HG03060 (cell line): ENCODE measurements at regions not wholly inside any gene's neighbourhood (a gene's known extent, or its start where the extent isn't known, plus 50 kb on each side); places are given as distances from the start of the nearest gene placed in this dataset.
"Not testable (repeated sequence)": the region's sequence is repeated elsewhere in the genome, so short reads cannot be mapped to it uniquely, and the experiment has no call there.

Source experiments
- ATAC-seq: cut with Tn5 transposase; IDR thresholded peaks from one replicate; pipeline ENCODE4 v1.9.1; 2021; ENCODE audit warnings: low read depth, moderate number of reproducible peaks; ENCODE audit not compliant: unreplicated experiment

DNA sequence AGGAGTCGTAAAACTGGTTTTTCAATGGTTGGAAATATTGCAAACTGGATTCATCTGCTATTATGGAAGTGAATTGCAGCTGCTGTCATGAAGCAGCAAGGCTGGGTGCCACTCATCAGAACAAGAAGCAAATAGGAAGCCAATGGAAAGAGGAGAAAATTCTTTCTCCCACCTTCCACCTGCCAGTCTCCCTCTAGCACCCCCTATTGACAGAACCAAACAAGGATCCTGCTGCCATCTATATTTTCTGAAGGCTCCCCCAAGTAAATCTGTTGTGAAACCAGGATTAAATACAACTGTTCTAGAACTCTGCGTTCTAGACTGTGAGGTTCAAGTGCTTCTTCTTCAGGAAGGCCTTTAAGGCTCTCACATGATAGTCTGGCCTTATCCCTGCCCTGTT is 286.6 kb downstream of the AACS start:
- no peak for ATAC-seq

GRCh38 chr12:125353002-125353401 is 287.8 kb downstream of the AACS start:
- ATAC-seq: not testable (repeated sequence)

DNA sequence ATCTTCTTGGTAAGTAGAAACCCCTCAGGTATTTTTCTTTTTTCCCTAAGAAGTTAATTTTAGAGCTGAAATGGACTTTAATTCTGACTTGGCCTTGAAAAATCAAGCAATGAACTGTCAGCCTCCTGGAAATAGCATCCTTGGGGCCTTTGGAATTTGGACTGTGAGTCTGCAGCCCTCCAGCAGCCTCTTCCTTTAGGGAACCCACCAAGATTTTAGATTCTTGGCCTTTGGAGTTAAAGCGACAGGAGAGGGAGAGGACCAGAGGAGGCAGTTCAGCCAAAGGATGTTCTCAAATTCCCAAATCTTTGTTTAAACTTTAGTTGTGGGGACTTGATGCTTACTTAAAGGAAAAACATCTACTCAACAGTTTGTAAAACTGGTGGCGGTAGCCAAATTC is 288.6 kb downstream of the AACS start:
- ATAC-seq: no peak

DNA sequence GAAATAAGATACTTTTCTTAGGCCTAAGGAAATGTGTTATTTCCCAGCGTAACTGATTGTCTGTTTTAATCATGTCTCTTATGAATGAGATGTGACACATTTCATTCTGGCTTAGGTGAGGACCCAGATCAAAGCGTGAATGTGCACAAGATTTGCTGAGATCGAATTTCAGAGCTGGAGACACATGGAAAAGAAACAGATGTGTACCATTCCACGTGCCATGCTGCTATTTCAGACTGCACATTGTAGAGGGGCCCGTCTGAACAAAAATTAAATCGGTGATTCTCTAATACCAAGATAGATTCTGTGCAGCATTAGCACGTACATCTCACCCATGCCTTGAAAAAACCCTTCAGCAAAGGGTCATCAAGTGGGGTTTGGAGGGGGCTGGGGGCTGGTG is 290.4 kb downstream of the AACS start:
- ATAC-seq: no peak

DNA sequence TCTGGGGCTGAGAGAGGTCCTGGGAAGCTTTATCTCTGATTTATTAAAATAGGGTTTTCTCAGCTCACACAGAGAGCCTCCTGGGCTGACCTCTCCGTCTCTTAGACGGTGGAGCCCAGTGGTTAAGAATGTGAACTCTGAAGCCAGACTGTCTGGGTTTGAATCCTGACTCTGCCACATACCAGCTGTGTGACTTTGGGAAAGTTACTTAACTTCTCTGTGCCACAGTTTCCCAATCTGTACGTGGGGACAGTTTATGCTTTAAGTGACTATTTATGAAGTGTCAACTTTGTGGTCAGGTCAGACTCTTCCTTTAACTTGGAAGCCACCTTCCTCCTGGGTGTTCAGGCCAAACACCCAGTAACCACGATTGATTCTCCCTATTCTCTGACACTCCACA is 290.9 kb downstream of the AACS start:
- no peak for ATAC-seq

DNA sequence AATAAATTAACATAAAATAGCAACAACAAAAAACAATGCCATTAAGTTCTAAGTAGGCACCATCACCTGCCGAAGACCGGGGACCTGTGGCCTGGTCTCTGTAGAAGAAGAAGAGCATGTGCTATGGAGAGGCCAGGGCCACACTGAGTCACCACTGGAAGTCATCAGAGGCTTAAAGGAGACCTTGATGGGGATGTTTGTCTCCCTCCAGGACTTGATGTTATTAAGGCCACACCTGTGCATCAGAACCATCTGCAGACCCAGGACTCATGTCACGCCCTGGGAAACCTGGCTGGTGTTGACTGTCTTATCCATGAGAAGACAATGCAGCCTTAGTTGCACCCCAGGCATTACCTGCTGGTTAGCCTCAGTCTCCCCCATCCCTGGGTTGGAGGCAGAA is 292.3 kb downstream of the AACS start:
- ATAC-seq: no peak

DNA sequence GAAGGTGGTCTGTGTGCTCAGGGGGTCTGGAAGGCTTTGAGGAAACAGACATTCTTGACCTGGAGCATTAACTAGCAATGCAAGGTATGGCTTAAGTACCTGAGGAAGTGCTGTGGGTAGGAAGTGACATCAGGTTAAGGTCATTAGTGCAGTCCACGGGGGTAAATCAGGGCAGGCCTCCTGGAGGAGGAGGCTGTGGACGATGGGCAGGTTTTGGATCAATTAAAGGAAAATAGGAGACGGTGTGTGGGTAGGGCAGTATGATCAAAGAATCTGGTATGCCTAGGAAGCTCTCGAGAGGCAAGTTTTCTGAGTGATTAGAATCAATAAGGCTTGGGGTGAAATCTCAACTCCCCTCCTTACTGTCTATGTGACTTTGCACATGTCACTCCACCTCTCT is 295.3 kb downstream of the AACS start:
- ATAC-seq: no peak

DNA sequence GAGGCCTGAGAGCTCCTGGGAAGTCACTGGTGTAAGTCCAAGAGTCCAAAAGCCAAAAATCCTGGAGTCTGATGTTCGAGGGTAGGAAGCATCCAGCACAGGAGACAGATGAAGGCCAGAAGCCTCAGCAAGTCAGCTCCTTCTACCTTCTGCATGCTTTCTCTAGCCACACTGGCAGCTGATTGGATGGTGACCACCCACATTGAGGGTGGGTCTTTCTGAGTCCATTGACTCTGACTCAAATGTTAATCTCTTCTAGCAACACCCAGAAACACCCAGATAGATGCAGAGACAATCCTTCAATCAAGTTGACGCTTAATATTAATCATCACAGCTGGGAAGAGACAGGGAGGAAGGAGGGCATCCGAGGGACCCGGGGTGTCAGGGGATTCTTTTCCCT is 305.8 kb downstream of the AACS start:
- no peak for ATAC-seq

- ATAC-seq: no peak
Measured at GRCh38 chr12:125372085-125372484, 306.9 kb downstream of the AACS start.

DNA sequence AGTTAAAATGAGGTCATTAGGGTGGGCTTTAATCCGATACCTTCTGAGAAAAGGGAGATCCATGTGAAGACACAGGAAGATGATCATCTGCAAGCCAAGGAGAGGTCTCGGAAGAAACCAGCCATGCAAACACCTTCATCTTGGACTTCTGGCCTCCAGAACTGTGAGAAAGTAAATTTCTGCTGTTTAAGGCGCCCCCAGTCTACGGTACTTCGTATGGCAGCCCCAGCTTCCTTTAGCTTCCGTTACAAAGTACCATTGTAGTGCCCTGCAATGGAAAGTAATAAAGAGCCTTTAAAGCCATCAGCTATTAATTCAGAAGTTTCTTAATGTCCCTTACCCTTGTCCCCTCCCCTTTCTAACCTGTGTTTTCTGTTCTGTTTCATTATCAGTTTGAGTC is 308.1 kb downstream of the AACS start:
- no peak for ATAC-seq

GRCh38 chr12:125376422-125376821 is 311.2 kb downstream of the AACS start:
- no peak for ATAC-seq

GRCh38 chr12:125377093-125377492 is 311.9 kb downstream of the AACS start:
- ATAC-seq: no peak

- no peak for ATAC-seq
Measured at GRCh38 chr12:125381373-125381772, 316.1 kb downstream of the AACS start.

DNA sequence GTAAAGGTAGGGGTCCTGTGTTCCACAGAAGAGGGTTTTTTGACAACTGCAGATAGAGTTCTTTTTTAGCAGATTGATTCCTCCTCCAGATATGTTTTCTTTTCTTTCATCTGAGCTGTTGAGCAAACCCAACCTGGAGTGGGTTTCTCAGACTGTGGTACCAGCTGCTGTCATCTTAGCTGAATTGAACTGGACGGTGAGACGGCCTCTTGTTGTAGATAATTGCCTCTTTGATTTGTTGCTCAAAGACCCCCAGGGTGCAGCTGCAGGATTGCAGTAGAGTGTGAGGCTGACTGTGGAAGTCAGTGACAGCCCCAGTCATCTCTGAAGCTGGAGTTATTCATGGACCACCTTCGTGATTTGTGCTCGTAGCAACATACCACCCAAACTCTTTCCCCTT is 317.7 kb downstream of the AACS start:
- no peak for ATAC-seq

DNA sequence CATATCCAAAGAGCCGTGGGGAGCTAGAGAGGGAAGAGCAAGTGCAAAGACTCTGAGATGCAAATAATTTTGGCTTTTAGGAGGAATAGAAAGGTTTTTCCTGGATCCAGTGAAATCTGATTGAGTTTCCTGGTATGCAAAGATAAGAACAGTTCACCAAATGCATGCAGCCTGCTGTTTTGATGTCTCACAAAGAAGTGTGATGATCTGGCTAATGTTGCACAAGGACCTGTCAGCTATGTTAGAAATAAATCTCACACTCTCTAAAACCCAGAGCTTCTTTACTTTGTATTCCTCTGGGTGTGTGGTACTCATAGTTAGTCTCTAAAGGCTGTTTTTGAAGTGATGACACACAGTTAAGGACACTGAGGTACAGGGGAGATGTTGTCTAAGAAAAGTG is 321.4 kb downstream of the AACS start:
- no peak for ATAC-seq

- no peak for ATAC-seq
Measured at GRCh38 chr12:125387206-125387605, 322.0 kb downstream of the AACS start.

- no peak for ATAC-seq
Measured at GRCh38 chr12:125389061-125389697, 323.9 kb downstream of the AACS start.

- ATAC-seq: no peak
Measured at GRCh38 chr12:125393569-125393968, 328.3 kb downstream of the AACS start.

GRCh38 chr12:125395583-125396215 is 330.5 kb downstream of the AACS start:
- ATAC-seq: no peak

GRCh38 chr12:125399489-125399888 is 334.3 kb downstream of the AACS start:
- ATAC-seq: no peak

GRCh38 chr12:125402874-125403789 is 337.9 kb downstream of the AACS start:
- ATAC-seq: no peak

- ATAC-seq: no peak
Measured at GRCh38 chr12:125403843-125404242, 338.6 kb downstream of the AACS start.
